D721Med (cell line): ENCODE measurements at regions not wholly inside any gene's neighbourhood (a gene's known extent, or its start where the extent isn't known, plus 50 kb on each side); places are given as distances from the start of the nearest gene placed in this dataset.

Experiments
- DNase-seq: peaks from one replicate; pipeline ENCODE4 v3.0.0; 2011; ENCODE audit warnings: low spot score; ENCODE audit not compliant: insufficient read length
- FAIRE-seq: peaks from 2 replicates; lab custom pipeline; 2011; peaks lifted over from hg19 to GRCh38; lab: Jason Lieb, UNC
- CTCF ChIP-seq: IDR thresholded peaks from 2 replicates; pipeline ENCODE4 v1.5.1; 2012; ENCODE audit warnings: mild to moderate bottlenecking, control low read depth; ENCODE audit not compliant: insufficient read depth; ENCODE audit errors: missing control alignments

- no peak for DNase-seq
- FAIRE-seq, result no peak
- no peak for TF ChIP-seq CTCF
Measured at GRCh38 chr4:20333141-20333715, 81.5 kb downstream of the SLIT2 start.

- no peak for DNase-seq
- no peak for TF ChIP-seq CTCF
- no peak for FAIRE-seq
Measured at GRCh38 chr4:20337261-20337664, 85.6 kb downstream of the SLIT2 start.

DNA sequence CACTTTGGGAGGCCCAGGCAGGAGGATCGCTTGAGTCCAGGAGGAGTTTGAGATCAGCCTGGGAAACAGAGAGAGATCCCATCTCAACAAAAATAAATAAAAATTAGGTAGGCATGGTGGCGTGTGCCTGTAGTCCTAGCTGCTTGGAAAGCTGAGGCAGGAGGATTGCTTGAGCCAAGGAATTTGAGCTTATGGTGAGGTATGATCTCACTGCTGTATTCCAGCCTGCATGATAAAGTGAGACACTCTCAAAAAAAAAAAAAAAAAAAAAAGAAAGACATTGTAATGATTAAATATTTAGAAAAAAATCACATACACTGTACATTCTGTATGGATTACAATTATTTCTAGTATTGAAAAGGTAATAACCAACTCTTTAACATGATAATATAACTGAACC is 87.1 kb downstream of the SLIT2 start:
- no peak for FAIRE-seq
- TF ChIP-seq CTCF, result no peak

GRCh38 chr4:20341134-20341738 is 89.5 kb downstream of the SLIT2 start:
- FAIRE-seq (no peak), DNase-seq (no peak)

More for the DNA sequence above, 87.1 kb downstream of the SLIT2 start:
- DNase-seq, result no peak

DNA sequence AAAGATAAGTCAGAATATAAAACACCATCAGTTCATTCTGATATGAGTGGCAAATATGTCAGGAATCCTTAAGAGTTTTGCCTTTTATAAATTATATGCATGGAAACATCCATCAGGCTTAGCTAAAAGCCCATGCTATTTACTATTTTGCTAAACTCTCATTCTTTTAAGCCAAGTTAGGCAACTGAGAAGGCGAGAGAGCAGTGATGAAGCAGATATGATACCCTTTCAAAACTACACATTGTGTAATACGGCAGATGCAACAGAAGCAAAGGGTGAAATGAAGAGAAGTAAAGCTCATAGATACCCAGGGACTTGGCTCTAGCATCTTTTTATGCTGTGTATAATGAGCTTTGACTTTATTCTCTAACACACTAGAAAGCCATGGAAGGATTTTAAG is 95.8 kb downstream of the SLIT2 start:
- FAIRE-seq (no peak), DNase-seq (no peak)
- no peak for TF ChIP-seq CTCF

More at GRCh38 chr4:20341134-20341738, 89.5 kb downstream of the SLIT2 start:
- TF ChIP-seq CTCF, result no peak

GRCh38 chr4:20348411-20348810 is 96.7 kb downstream of the SLIT2 start:
- TF ChIP-seq CTCF, result no peak
- FAIRE-seq (no peak), DNase-seq (no peak)
